Spleen (tissue), 11 donors: ENCODE measurements at regions not wholly inside any gene's neighbourhood (a gene's known extent, or its start where the extent isn't known, plus 50 kb on each side); places are given as distances from the start of the nearest gene placed in this dataset.

Source experiments
- DNase-seq: peaks from one replicate; pipeline ENCODE4 v3.0.0-alpha.2; 2020
- H3K27ac ChIP-seq, 8 donors: fragments of 200-600 bp; sonication (generic) in 7 of 8; 1 replicate in 4 of 8; 2 replicates in 4 of 8; pipeline versions ENCODE4 v1.5.0 to v1.8.0; 2016 to 2021; ENCODE audit warnings: inconsistent platforms in 4 of 8, mild to moderate bottlenecking in 4 of 8, moderate library complexity in 1 of 8
- H3K27me3 ChIP-seq, 7 donors: fragments of 200-600 bp; sonication (generic) in 6 of 7; replicated peaks in 1 of 7; 1 replicate in 4 of 7; 2 replicates in 3 of 7; pipeline versions ENCODE4 v1.5.0 to v1.8.0; 2016 to 2021; ENCODE audit warnings: inconsistent platforms in 3 of 7, mild to moderate bottlenecking in 1 of 7
- H3K36me3 ChIP-seq, 6 donors: fragments of 200-600 bp; sonication (generic) in 5 of 6; 1 replicate in 4 of 6; 2 replicates in 2 of 6; pipeline versions ENCODE4 v1.5.0 to v1.8.0; 2016 to 2021; ENCODE audit warnings: inconsistent platforms in 2 of 6
- H3K4me1 ChIP-seq, 6 donors: fragments of 200-600 bp; sonication (generic) in 5 of 6; 1 replicate in 3 of 6; 2 replicates in 3 of 6; pipeline versions ENCODE4 v1.5.0 to v1.8.0; 2016 to 2021; ENCODE audit warnings: inconsistent platforms in 3 of 6
- H3K4me3 ChIP-seq, 8 donors: fragments of 200-600 bp; sonication (generic) in 7 of 8; 1 replicate in 4 of 8; 2 replicates in 4 of 8; pipeline versions ENCODE4 v1.5.0 to v1.8.0; 2016 to 2021; ENCODE audit warnings: inconsistent platforms in 4 of 8, mild to moderate bottlenecking in 4 of 8, moderate library complexity in 2 of 8
- H3K9me3 ChIP-seq, 8 donors: fragments of 200-600 bp; sonication (generic) in 7 of 8; 1 replicate in 4 of 8; 2 replicates in 4 of 8; pipeline versions ENCODE4 v1.5.0 to v1.8.0; 2016 to 2021; ENCODE audit warnings: inconsistent platforms in 4 of 8
- CTCF ChIP-seq, 11 experiments: fragments of 200-600 bp in 7 of 11; fragments of 450-650 bp in 4 of 11; sonication (generic) in 4 of 11; IDR thresholded peaks in 8 of 11; conservative IDR thresholded peaks in 3 of 11; 1 replicate in 7 of 11; 2 replicates in 4 of 11; pipeline versions ENCODE4 v1.4.0 to v1.8.0; 2016 to 2021; ENCODE audit warnings: antibody characterized with exemption in 11 of 11, inconsistent platforms in 4 of 11, mild to moderate bottlenecking in 1 of 11
- POLR2A ChIP-seq, 3 donors: fragments of 450-650 bp; IDR thresholded peaks; one replicate each; pipeline ENCODE4 v1.5.1; 2017; ENCODE audit warnings: antibody characterized with exemption in 3 of 3, mild to moderate bottlenecking in 1 of 3
- POLR2AphosphoS5 ChIP-seq, 3 donors: sonication (generic); formaldehyde crosslinking; IDR thresholded peaks; one replicate each; pipeline ENCODE4 v1.5.1; 2017; ENCODE audit warnings: antibody characterized with exemption in 3 of 3
- WGBS, 5 donors: extraction: QIAGEN DNeasy Blood & Tissue Kit in 3 of 5; methylation state at CpG; one replicate each; pipeline versions ENCODE4 v1.1.5 to v1.1.7; 2013 to 2018; 5-methylcytosine and 5-hydroxymethylcytosine counted together
- intact Hi-C: fragments of 100-400 bp; cut with DNase I; formaldehyde crosslinking; loops from one replicate; pipeline ENCODE4 v1.15.0; 2023; ENCODE audit warnings: low total_unique reads
- donor health status: healthy with polysubstance abuse.
- donor health status: DM: no; HTN: no; CAD: no; lungs with moderate emphysema.
- donor health status: DM: no; HTN: no; CAD: no.
- donor health status: Bipolar disorder and iron deficiency.
- donor health status: healthy.
- donor health status: DM: no; HTN: no; CAD: no.
- donor health status: DM: yes; HTN: yes; CAD: no.

GRCh38 chr13:105285526-105285925 lies 1249.9 kb downstream of the EFNB2 start:
- no peaks in the 10 kb centered on the region for H3K36me3 ChIP-seq
- no peak for TF ChIP-seq POLR2AphosphoS5 (IDR thresholded peaks at IDR 0.05)
- TF ChIP-seq POLR2A (IDR thresholded peaks at IDR 0.05) = no peak
- no peak for TF ChIP-seq CTCF (IDR thresholded peaks at IDR 0.05 in 8 of 11, conservative IDR thresholded peaks at IDR 0.05 in 3 of 11)
- 77 to 92% (median 86%) methylated on average over 2 of the region's 2 CpGs for WGBS, 5 donors
- peaks cover 0 to 5% (median 0%) of the 10 kb centered on the region in 8 donors for H3K9me3 ChIP-seq
- intact Hi-C loops = no loop called here
- H3K27me3 ChIP-seq = no peaks in the 10 kb centered on the region
- no peaks in the 10 kb centered on the region for H3K4me1 ChIP-seq
- no peak for DNase-seq
- H3K4me3 ChIP-seq = no peak overlapping the region
- H3K27ac ChIP-seq = no peak overlapping the region

- no peak for DNase-seq
- 87 to 90% (median 87%) methylated on average over 14 of the region's 14 CpGs for WGBS, 5 donors
- H3K4me1 ChIP-seq = no peaks in the 10 kb centered on the region
- TF ChIP-seq POLR2A (IDR thresholded peaks at IDR 0.05) (no peak), POLR2AphosphoS5 (IDR thresholded peaks at IDR 0.05) (no peak)
- H3K27ac ChIP-seq = no peak overlapping the region
- intact Hi-C loops = no loop called here
- peaks cover 0 to 2% (median 0%) of the 10 kb centered on the region in 8 donors for H3K9me3 ChIP-seq
- no peaks in the 10 kb centered on the region for H3K36me3 ChIP-seq
- H3K27me3 ChIP-seq = no peaks in the 10 kb centered on the region
- no peak overlapping the region for H3K4me3 ChIP-seq
These were observed 1252.8 kb downstream of the EFNB2 start for GRCh38 chr13:105282406-105283285.

- TF ChIP-seq POLR2A (IDR thresholded peaks at IDR 0.05) (no peak), CTCF (IDR thresholded peaks at IDR 0.05 in 8 of 11, conservative IDR thresholded peaks at IDR 0.05 in 3 of 11) (no peak), POLR2AphosphoS5 (IDR thresholded peaks at IDR 0.05) (no peak)
- 62 to 74% (median 68%) methylated on average over 4 of the region's 4 CpGs for WGBS, 5 donors
- H3K27ac ChIP-seq = no peak overlapping the region
- DNase-seq = no peak
- H3K4me3 ChIP-seq = no peak overlapping the region
- intact Hi-C loops = no loop called here
- H3K9me3 ChIP-seq = no peaks in the 10 kb centered on the region
- H3K4me1 ChIP-seq = no peaks in the 10 kb centered on the region
- no peaks in the 10 kb centered on the region for H3K36me3 ChIP-seq
- H3K27me3 ChIP-seq = no peaks in the 10 kb centered on the region
These were observed 1256.5 kb downstream of the EFNB2 start for GRCh38 chr13:105278943-105279381.

- Histone ChIP-seq H3K4me3 (no peak overlapping the region), H3K4me1 (no peaks in the 10 kb centered on the region), H3K9me3 (no peaks in the 10 kb centered on the region), H3K27ac (no peak overlapping the region), H3K27me3 (no peaks in the 10 kb centered on the region), H3K36me3 (no peaks in the 10 kb centered on the region)
- TF ChIP-seq CTCF (IDR thresholded peaks at IDR 0.05 in 8 of 11, conservative IDR thresholded peaks at IDR 0.05 in 3 of 11) = no peak
- no peak for TF ChIP-seq POLR2AphosphoS5 (IDR thresholded peaks at IDR 0.05)
- TF ChIP-seq POLR2A (IDR thresholded peaks at IDR 0.05) = no peak
- 81 to 93% (median 85%) methylated on average over 3 of the region's 3 CpGs for WGBS, 5 donors
- intact Hi-C loops = no loop called here
- no peak for DNase-seq
These were observed 1258.9 kb downstream of the EFNB2 start for GRCh38 chr13:105276571-105276970.
